ENCODE measurements at regions not wholly inside any gene's neighbourhood (a gene's known extent, or its start where the extent isn't known, plus 50 kb on each side); places are given as distances from the start of the nearest gene placed in this dataset.
"Not testable (repeated sequence)": the region's sequence is repeated elsewhere in the genome, so short reads cannot be mapped to it uniquely, and the experiment has no call there.

DNA sequence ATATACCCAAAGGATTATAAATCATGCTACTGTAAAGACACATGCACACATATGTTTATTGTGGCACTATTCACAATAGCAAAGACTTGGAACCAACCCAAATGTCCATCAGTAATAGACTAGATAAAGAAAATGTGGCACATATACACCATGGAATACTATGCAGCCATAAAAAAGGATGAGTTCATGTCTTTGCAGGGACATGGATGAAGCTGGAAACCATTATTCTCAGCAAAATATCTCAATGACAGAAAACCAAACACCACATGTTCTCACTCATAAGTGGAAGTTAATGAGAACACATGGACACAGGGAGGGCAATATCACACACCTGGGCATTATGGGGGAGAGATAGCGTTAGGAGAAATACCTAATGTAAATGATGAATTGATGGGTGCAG lies 323.8 kb upstream of the POF1B start:
- not testable (repeated sequence) for H3K9ac ChIP-seq (ENCODE audit: extremely low read depth, insufficient read length, low read length); H3K27ac ChIP-seq (ENCODE audit: insufficient read length, low read depth, low read length); H3K4me1 ChIP-seq (ENCODE audit: insufficient read depth, low read length); H4K20me1 ChIP-seq (ENCODE audit: control insufficient read depth, insufficient read depth, insufficient read length); H3K79me1 ChIP-seq (ENCODE audit: insufficient read depth, low read depth, low read length, poor library complexity, severe bottlenecking); H3K4me3 Mint-ChIP-seq; H3K23me2 ChIP-seq (ENCODE audit: insufficient read length, low read depth, low read length, poor library complexity, severe bottlenecking); H3K14ac ChIP-seq (ENCODE audit: insufficient read depth, low read length); H2AK5ac ChIP-seq (ENCODE audit: insufficient read length, low read length); H3K27ac Mint-ChIP-seq; H2BK120ac ChIP-seq (ENCODE audit: low read depth, low read length, poor library complexity, severe bottlenecking); H3K27me3 ChIP-seq (ENCODE audit: insufficient read depth, low read length); H3K56ac ChIP-seq (ENCODE audit: insufficient read length, low read depth, low read length); H3K18ac ChIP-seq (ENCODE audit: insufficient read length, low read depth, low read length); H4K91ac ChIP-seq (ENCODE audit: insufficient read length, low read depth, low read length); H3T11ph ChIP-seq (ENCODE audit: low read length); H3K4ac ChIP-seq (ENCODE audit: low read depth, low read length); H3K9me3 ChIP-seq (ENCODE audit: control insufficient read depth, low read depth, low read length); H3K79me2 ChIP-seq (ENCODE audit: insufficient read depth, low read length); H3K23ac ChIP-seq (ENCODE audit: insufficient read length, low read depth, low read length); H4K8ac ChIP-seq (replicated peaks; ENCODE audit: insufficient read length, low read depth, low read length); DNase-seq; H3K4me2 ChIP-seq (ENCODE audit: insufficient read depth, insufficient read length, low read length); H2BK5ac ChIP-seq (ENCODE audit: insufficient read length, low read length); H3K4me1 Mint-ChIP-seq; H2BK12ac ChIP-seq (ENCODE audit: insufficient read length, low read depth, low read length); H3K36me3 Mint-ChIP-seq (ENCODE audit: insufficient read depth in 1 of 3, low read depth in 3 of 3); H4K5ac ChIP-seq (ENCODE audit: insufficient read length, low read depth, low read length); H3K27me3 Mint-ChIP-seq (ENCODE audit: low read depth); H2BK15ac ChIP-seq (ENCODE audit: low read depth, low read length); H2AFZ ChIP-seq (ENCODE audit: low read length); H2BK20ac ChIP-seq (ENCODE audit: low read depth, low read length, poor library complexity, severe bottlenecking)
- WGBS (ENCODE audit: extremely low coverage, insufficient read length, low lambda C conversion rate), result no CpG with 5 or more reads among the region's 1 CpG
- peaks cover 60 to 69% of the 10 kb centered on the region in 2 experiments for H3K9me3 Mint-ChIP-seq
